Right lung (tissue), 2 donors: ENCODE measurements at regions not wholly inside any gene's neighbourhood (a gene's known extent, or its start where the extent isn't known, plus 50 kb on each side); places are given as distances from the start of the nearest gene placed in this dataset.
"Not testable (repeated sequence)": the region's sequence is repeated elsewhere in the genome, so short reads cannot be mapped to it uniquely, and the experiment has no call there.

Source experiments
- DNase-seq, 2 donors: peaks; one replicate each; pipeline ENCODE4 v3.0.0-alpha.2; 2013

DNA sequence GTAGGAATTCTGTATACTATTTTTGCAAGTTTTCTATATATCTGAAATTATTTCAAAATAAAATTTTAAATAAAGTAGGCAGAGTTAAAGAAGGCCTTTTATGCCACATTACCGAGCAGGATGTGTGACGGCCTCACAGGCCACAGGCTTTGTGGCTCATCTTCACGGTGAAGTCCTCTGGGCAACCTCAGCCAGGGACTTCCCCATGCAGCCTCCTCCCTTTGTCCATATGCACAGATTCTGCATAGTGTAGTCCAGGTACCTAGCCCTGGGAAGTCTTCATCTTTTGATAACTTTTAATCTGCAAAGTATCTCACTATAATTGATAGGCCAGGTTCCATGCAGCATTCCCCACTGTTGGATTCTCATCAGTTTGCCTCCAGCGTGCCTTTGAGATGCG, 62.8 kb downstream of the ARHGAP11B start:
- not testable (repeated sequence) for DNase-seq

DNA sequence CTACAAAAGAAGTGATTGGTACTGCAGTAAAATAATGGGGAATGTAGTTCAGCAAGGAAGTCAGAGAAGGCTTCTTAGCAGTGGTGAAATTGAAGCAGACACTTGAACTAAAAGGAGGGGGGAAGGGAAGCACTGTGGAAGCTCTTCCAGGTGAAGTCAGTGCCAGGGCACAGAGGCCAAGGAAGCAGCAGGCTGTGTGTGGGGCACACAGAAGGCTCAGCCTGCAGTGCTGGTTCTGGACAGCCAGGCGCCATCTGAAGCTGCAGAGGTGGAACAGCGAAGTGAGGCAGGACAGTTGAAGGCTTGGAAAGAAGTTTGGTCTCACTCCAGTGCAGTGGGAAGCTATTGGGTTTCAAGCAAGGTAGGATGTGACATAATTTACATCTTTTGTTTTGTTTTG, 64.2 kb downstream of the ARHGAP11B start:
- not testable (repeated sequence) for DNase-seq

- not testable (repeated sequence) for DNase-seq
Measured at GRCh38 chr15:30695811-30696210, 69.9 kb downstream of the ARHGAP11B start.

DNA sequence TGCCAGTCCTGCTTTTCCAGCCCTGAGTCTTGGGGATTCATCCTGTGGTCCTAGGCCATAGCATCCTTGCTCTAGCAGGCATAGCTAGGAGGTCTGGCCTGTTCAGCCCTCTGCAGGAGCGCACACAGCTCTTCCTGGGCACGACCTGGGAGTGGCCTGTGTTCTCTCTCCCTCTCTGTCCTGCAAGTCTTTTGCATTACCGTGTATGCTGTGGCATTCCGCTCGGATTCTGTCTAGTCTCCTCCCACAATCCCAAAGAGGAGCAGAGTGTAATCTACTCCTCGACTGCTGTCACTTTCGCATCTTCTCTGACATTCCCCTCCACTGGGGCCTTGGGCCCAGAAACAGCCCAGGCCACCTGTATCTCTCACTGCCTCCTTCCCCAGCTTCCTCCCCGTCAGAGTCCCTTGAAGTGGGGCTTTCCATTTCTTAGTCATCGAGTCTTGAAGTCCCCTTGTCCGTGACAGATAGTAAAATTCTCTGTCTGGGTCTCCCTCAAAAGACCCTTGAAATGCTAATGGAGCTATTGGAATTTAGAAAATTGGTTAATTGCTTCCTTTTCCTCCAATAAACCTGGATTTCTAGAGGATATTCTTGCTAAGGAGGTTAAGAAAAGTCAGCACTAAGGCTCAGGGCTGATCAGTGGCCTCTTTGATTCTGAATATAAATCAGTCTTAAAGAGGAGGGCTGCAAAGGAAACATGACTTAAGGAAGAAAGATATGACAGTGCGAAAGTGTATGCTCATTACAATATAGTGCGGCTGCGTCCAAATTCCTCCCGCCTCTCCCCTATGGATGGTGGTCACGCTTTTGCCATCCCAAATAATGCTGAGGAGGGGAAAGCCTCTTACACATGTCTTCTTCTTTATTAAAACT, 70.7 kb downstream of the ARHGAP11B start:
- DNase-seq, result not testable (repeated sequence)

DNA sequence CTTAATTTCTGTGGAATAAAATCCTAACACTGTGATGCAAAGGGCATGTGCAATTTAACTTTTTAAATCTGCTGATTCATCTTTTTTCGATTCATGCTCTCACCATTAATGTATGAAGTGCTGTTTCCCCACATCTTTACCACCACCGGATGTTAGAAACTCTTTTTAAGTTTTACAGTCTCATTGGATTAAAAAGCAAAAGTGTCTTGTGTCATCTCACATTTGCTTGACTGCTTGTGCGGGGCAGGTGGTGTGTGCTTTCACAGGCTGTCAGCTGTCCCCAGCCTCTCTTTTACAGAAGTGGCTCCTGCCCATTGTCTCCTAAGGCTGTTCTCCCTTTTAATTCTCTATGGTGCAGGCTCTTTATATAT, 71.4 kb downstream of the ARHGAP11B start:
- DNase-seq, result not testable (repeated sequence)

GRCh38 chr15:30700006-30700597, 74.2 kb downstream of the ARHGAP11B start:
- DNase-seq, result not testable (repeated sequence)

DNA sequence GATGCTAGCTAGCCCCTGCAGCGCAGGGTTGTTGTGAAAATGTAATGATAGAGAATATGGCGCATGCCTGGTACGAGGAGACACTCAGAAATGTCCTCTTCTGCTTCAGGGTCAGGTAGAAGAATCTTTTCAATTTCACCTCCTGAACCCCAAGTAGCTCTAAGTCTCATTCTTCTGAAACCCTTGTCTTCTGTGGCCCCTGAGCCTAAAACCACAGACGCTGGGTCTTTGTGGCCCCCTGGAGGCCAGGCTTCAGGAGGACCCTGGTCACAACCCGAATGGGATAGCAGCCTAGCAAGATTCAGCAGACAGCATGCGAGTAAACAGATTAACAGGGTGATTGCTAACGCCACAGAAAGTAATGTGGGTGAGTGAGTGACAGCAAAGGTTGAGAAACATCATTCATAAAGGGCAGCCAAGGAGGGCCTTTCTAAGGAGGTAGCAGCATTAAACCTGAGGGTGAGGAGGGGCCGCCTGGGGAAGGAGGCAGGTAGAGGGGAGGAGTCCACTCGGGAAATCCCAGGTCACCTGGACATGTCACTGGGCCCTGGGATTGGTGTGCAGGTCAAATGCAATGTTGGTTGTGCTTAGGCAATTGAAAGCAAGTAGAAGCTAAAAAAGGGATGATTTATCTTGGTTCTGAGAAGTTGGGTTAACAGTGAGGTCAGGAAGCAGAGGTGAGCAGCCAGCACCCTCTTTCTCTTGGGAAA, 82.2 kb downstream of the ARHGAP11B start:
- DNase-seq, result not testable (repeated sequence)

DNA sequence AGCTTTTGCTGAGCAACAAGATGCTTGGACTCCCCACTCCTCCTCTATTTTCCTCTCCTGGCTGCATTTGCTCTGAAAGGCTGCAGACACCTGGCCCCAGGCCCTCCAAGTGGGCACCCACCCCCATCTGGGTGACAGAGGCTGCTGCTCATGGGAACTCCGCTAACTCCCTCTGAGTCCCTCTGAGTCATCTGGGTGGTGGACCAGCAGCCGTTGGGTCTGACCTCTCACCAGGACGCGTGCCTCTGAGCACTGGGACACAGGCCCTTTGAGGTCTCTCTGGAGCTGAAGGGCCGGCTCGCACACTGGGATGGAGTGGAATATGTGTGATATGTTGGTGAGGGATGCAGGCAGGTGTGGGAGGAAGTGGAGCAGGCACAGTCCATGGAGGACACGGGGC, 82.9 kb downstream of the ARHGAP11B start:
- not testable (repeated sequence) for DNase-seq

GRCh38 chr15:30718038-30718643, 92.2 kb downstream of the ARHGAP11B start:
- DNase-seq, result not testable (repeated sequence)

DNA sequence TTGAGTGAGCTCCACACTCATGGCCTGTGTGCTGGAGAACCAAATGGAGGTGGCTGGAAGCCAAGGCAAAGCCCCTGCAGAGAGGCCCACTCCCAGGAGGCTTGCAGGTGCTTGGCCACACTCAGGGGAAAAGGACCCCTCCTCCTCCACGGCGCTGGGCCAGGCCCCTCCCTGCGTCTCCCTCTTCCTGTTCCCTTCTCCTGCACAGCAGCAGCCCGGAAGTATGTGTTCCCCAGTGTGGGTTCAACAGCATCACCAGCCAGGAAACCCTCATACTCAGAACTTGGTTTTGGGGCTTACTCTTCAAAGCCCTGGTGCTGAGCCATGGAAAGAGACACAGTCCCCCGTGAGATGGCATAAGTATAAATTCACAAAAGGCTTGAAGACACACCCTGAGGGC, 93.4 kb downstream of the ARHGAP11B start:
- DNase-seq, result not testable (repeated sequence)

GRCh38 chr15:30720825-30721224, 94.9 kb downstream of the ARHGAP11B start:
- not testable (repeated sequence) for DNase-seq

DNA sequence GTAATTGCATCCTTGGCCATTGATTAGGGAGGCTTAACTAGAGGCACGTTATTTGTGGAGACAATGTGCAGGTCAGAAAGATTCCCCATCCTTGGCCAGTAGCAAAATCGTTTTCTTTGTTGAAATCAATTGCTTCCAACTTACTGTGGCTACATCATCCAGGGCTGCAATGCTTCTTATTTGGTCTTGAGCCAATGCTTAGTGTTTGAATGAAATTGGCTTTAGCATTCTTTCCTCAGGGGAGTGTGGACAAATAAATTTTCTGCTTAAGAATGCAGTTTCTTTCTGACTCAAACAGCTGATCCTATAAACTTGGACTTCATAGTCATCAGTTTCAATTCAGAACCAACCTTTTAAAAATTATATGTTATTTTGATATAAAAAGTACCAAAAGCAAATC, 95.6 kb downstream of the ARHGAP11B start:
- not testable (repeated sequence) for DNase-seq

DNA sequence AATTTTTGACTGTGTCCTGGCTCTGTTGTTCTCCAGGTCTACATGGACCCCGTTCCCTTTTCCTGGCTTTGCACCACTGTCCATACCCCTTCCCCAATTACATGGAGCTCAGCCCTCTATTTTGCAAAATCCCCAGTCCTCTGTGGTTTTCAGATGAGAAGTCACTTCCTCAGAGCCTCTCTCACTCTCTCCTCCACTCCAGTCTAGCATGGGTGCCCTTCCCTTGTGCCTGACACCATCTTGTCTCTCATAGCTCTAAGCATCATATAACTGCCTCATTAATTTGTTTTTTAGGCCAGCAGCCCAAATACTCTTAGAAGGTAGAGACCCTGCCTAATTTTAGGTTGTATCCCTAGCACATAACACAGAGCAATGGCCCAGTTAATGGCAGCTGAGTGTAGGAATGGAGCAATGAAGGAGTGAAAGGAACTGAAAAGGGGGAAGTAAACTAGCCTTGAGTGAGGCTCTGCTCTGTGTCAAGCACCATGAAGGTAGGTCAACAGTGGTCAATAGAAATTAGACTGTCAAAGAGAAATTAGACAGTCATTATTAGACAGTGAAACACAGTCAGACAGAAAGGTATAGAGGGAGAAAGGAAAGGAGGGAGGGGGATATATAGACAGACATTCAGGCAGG, 97.7 kb downstream of the ARHGAP11B start:
- DNase-seq, result not testable (repeated sequence)

DNA sequence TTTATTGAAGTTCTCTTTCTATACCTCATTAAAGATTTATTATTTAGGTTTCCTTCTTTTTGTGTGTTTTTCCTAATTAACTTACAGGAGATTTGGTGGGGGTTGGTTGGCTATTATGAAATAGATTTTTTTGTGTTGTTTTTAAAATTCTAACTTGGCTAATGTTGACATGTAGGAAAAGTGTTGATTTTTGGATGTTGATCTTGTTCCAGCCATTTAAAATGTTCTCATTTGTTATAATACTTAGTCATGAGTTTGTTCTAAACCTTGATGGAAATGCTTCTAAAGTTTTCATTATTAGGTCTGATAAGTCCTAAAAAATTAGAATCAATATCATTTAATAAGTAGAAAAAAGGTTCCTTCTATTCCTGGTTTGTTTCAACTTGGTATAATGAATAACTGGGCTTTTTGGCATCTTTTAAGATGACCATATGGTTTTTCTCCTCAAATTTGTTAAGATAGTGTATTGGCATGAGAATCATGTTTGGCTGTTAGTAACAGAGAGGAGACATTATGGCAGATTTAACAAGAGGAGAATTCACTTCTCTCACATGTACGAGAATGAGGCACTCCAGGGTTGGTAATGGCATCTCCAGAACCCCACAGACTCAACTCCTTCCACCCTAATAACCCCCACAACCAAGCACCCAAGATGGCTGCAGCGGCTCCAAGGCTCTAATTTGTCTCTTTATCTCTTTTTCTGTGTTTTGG, 104.1 kb downstream of the ARHGAP11B start:
- peak in 1 of 2 donors; percentile 6 for DNase-seq

GRCh38 chr15:30730633-30731032, 104.7 kb downstream of the ARHGAP11B start:
- not testable (repeated sequence) for DNase-seq

DNA sequence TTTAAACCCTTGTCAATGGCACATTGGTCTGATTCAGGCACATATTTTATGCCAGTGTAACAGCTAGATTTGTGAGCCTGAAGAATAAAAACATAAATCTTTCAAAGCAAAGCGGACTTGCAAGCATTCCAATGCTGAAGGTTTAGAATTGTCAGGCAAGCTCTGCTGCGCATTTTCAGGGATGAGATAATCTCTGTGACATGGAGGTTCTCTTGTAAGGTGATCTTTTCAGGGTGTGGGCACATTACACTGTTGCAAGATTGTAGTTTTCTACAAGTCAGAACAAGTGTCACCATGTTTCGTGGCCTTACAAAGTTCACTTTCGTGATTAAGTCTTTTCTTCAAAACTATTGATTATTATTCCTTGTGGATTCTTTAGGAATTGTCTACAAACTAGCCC, 106.2 kb downstream of the ARHGAP11B start:
- DNase-seq, result not testable (repeated sequence)

DNA sequence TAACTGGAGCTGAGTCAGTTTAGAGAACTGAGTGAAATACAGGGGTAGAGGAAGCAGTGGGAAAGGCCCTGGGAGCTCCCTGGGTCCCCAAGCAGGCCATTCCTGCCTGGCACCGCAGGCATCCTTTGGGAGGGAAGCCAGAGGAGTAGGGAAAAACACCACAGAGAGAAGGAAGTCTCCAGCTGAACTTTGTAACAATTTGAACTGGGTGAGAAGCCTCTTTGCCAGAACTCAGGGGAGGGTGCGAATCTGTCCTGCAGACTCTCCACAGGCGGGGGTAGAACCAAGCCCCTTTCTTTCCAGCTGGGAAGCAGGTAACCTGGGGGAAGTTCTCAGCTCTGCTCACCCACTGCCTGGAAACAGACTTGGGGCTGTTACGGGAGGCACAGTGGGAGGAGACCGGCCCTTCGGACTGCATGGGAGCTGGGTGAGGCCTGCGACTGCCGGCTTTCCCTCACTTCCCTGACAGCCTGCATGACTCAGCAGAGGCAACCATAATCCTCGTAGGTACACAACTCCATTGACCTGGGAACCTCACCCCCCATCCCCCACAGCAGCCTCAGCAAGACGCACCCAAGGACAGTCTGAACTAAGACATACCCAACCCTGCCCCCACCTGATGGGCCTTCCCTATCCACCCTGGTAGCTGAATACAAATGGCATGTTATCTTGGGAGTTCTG, 110.1 kb downstream of the ARHGAP11B start:
- not testable (repeated sequence) for DNase-seq

DNA sequence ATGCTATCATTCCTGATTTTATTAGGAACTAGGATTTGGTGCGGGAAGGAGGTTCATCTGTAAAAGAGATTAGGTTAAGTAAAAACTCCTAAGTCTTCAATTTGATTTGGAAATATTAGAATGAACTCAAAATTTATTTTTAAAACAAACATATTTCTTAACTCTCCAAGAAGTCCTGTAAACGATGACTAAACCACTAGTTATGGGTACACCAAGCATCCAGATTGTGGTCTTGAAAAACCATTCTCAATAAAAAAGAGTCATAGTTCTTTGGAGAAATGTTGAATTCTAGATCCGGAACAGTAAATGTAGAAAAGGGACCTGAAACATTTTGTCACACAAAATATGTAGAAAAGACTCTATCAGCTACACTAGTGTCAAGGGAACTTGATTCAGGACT, 116.9 kb downstream of the ARHGAP11B start:
- not testable (repeated sequence) for DNase-seq

DNA sequence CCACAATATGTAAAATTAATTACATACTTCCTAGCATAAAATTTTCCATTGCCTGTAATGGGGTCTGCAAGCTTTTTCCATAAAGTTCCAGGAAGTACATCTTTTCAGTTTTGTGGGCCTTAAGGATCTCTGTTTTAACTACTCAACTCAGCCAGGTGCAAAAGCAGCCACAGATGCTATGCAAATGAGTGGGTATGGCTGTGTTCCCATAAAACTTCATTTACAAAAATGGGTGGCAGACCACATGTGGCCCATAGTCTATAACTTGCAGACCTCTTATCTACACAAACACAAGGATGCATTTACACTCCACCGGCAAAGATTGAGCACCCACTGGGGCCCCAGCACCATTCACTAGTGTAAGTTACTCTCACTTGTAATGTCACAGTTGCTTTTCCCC, 123.1 kb downstream of the ARHGAP11B start:
- DNase-seq, result not testable (repeated sequence)

DNA sequence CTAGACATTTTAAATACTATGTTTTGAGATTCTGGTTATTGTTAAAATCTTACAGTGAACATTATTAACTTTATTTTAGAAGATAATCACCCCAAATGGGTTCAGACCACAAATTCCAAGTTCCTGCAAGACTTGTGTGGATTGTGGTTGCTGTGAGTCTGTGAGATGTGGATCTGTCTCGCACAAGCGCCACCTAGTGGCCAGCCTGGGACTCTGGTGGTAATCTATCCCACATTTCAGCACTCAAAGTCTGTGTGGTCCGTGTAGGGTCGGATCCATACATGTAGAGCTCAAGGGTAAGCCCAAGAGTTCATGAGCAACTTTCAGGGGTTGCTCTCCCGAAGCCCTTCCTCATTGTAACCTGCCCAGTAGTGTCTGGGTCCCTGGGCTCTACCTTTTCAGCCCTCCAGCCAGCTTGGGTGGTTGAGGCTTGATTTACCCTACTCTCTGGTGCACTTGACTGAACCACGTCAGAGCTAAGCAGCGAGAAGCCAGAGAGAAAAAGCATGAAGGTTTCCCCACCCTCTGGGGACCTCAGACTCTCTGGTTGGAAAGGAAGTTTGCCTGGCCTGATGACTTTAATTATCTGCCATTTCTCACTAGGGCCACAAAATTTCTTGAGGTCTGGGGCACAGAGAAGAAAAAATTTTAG, 129.2 kb downstream of the ARHGAP11B start:
- DNase-seq, result not testable (repeated sequence)
